ENCODE measurements at regions not wholly inside any gene's neighbourhood (a gene's known extent, or its start where the extent isn't known, plus 50 kb on each side); places are given as distances from the start of the nearest gene placed in this dataset.

- CTCF ChIA-PET, result no interaction called here
- no peak for DNase-seq (ENCODE audit: extremely low spot score)
- no peak for TF ChIP-seq CTCF (IDR thresholded peaks at IDR 0.05; ENCODE audit: control extremely low read depth, extremely low read depth, low read depth, missing control alignments)
- POLR2A ChIA-PET, result no interaction called here
Measured at GRCh38 chr12:111257435-111257902, 111.4 kb downstream of the PHETA1 start.

GRCh38 chr12:111256629-111257434, 112.1 kb downstream of the PHETA1 start:
- ChIA-PET POLR2A (no interaction called here), CTCF (no interaction called here)
- no peak for TF ChIP-seq CTCF (IDR thresholded peaks at IDR 0.05; ENCODE audit: control extremely low read depth, extremely low read depth, low read depth, missing control alignments)
- no peak for DNase-seq (ENCODE audit: extremely low spot score)

- ChIA-PET CTCF (interaction anchor here (1.0 kb wide), 2 partner anchors 12 to 13 kb away, joined by 3 read pairs; no protein-coding TSS in a partner anchor), POLR2A (no interaction called here)
- no peak for TF ChIP-seq CTCF (IDR thresholded peaks at IDR 0.05; ENCODE audit: control extremely low read depth, extremely low read depth, low read depth, missing control alignments)
- no peak for DNase-seq (ENCODE audit: extremely low spot score)
Measured at GRCh38 chr12:111255261-111255660, 113.6 kb downstream of the PHETA1 start.

GRCh38 chr12:111254106-111254505, 114.8 kb downstream of the PHETA1 start:
- POLR2A ChIA-PET, result no interaction called here
- no peak for TF ChIP-seq CTCF (IDR thresholded peaks at IDR 0.05; ENCODE audit: control extremely low read depth, extremely low read depth, low read depth, missing control alignments)
- no peak for DNase-seq (ENCODE audit: extremely low spot score)
- CTCF ChIA-PET, result no interaction called here

GRCh38 chr12:111253213-111253612, 115.7 kb downstream of the PHETA1 start:
- DNase-seq (ENCODE audit: extremely low spot score), result no peak
- no peak for TF ChIP-seq CTCF (IDR thresholded peaks at IDR 0.05; ENCODE audit: control extremely low read depth, extremely low read depth, low read depth, missing control alignments)
- CTCF ChIA-PET, result no interaction called here
- POLR2A ChIA-PET, result no interaction called here

- no peak for TF ChIP-seq CTCF (IDR thresholded peaks at IDR 0.05; ENCODE audit: control extremely low read depth, extremely low read depth, low read depth, missing control alignments)
- no peak for DNase-seq (ENCODE audit: extremely low spot score)
- ChIA-PET POLR2A (no interaction called here), CTCF (no interaction called here)
Measured at GRCh38 chr12:111251787-111252186, 117.1 kb downstream of the PHETA1 start.

All from GM10248 (cell line).